WERI-Rb-1 (cell line): ENCODE measurements at regions not wholly inside any gene's neighbourhood (a gene's known extent, or its start where the extent isn't known, plus 50 kb on each side); places are given as distances from the start of the nearest gene placed in this dataset.

ENCODE experiments used
- DNase-seq: peaks from one replicate; pipeline ENCODE4 v3.0.0-alpha.2; 2020
- H3K27ac ChIP-seq: fragments of 250-450 bp; sonication (Bioruptor Pico); 2 replicates; pipeline ENCODE4 v1.5.1; 2020; ENCODE audit warnings: mild to moderate bottlenecking, moderate library complexity
- H3K27me3 ChIP-seq: fragments of 250-450 bp; sonication (Bioruptor Pico); 2 replicates; pipeline ENCODE4 v1.5.1; 2021; ENCODE audit warnings: mild to moderate bottlenecking, low read depth, moderate library complexity; ENCODE audit not compliant: insufficient read depth, severe bottlenecking
- H3K36me3 ChIP-seq: fragments of 250-450 bp; sonication (Bioruptor Pico); 2 replicates; pipeline ENCODE4 v1.5.1; 2020; ENCODE audit warnings: mild to moderate bottlenecking, moderate library complexity
- H3K4me3 ChIP-seq: 2 replicates; pipeline ENCODE4 v1.5.1; 2011; ENCODE audit warnings: low read depth, mild to moderate bottlenecking, control low read depth, low read length
- H3K9me3 ChIP-seq: fragments of 250-450 bp; sonication (Bioruptor Pico); 2 replicates; pipeline ENCODE4 v1.5.1; 2021; ENCODE audit warnings: mild to moderate bottlenecking, moderate library complexity; ENCODE audit not compliant: severe bottlenecking
- TF ChIP-seq, protein P1 (sequence below): IDR thresholded peaks from 2 replicates; pipeline ENCODE4 v1.5.1; 2011; ENCODE audit warnings: low read depth, mild to moderate bottlenecking, control low read depth, inconsistent platforms, low read length

DNA sequence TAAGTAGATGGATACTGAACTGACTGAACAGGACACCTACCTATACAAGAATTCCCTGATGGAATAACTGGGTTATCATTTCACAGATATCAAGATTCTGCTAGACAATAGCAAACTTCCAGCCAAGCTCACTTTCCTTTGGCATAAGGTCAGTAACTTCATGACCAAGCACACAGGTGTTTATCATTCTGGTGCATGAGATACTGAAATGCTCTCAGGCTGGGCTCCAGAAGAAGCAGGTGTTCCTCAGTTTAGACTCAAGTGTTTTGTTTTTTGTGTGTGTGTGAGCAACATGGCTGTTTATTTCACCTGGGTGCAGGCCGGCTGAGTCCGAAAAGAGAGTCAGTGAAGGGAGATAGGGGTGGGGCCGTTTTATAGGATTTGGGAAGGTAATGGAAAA lies 201.5 kb upstream of the SPOCK3 start:
- Histone ChIP-seq H3K27me3 (no peaks in the 10 kb centered on the region), H3K4me3 (no peak overlapping the region), H3K9me3 (peaks cover 4% of the 10 kb centered on the region), H3K27ac (no peak overlapping the region), H3K36me3 (no peaks in the 10 kb centered on the region)
- TF ChIP-seq, protein P1, sequence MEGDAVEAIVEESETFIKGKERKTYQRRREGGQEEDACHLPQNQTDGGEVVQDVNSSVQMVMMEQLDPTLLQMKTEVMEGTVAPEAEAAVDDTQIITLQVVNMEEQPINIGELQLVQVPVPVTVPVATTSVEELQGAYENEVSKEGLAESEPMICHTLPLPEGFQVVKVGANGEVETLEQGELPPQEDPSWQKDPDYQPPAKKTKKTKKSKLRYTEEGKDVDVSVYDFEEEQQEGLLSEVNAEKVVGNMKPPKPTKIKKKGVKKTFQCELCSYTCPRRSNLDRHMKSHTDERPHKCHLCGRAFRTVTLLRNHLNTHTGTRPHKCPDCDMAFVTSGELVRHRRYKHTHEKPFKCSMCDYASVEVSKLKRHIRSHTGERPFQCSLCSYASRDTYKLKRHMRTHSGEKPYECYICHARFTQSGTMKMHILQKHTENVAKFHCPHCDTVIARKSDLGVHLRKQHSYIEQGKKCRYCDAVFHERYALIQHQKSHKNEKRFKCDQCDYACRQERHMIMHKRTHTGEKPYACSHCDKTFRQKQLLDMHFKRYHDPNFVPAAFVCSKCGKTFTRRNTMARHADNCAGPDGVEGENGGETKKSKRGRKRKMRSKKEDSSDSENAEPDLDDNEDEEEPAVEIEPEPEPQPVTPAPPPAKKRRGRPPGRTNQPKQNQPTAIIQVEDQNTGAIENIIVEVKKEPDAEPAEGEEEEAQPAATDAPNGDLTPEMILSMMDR: no peak
- no peak for DNase-seq

DNA sequence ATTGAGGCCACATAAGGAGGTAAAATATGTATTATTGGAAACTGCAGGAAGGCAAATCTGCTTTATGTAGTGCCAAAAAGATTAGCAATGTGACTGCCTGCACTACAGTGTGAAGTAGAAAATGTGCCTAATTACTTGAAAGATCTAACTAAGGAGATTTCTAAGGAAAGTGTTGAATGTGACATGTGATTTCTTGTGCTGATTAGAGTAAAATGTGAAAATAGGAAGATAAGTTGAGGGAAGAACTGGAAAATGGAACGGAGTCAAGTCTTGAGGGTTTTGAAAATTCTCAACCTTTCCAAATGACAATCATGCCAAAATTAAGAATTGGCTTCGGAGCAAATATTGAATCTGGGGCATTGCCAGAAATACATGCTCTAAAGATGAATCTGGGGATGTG lies 209.5 kb upstream of the SPOCK3 start:
- H3K4me3 ChIP-seq: no peak overlapping the region
- no peak for DNase-seq
- TF ChIP-seq, protein P1: no peak
- H3K36me3 ChIP-seq: no peaks in the 10 kb centered on the region
- no peaks in the 10 kb centered on the region for H3K27me3 ChIP-seq
- H3K9me3 ChIP-seq: no peaks in the 10 kb centered on the region
- peak overlapping the region; percentile 5; the same call in 1 of the 2 replicates for H3K27ac ChIP-seq

DNA sequence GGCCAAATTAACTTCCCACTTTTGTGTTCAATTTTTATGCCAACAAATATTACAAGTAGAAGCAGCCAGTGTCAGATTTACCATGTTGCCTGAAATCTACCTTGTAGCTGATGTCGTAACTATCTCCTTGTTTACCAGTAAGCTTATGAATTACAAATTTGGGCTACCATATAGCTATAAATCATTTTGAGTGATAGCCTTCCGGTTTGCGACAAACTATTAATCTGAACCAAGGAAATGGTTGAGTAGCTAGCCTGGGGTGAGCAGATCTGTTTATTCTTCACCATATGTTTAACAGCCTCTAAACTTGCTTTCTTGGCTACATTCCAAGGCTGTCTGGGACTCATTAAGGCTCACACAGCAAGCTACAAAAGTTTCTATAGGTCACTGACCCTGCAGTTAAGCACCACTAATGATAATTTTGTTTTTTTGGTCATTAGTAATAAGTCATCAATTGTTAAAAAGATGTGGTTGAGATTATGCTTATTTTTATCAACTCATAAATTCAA lies 218.7 kb upstream of the SPOCK3 start:
- H3K27ac ChIP-seq: no peak overlapping the region
- H3K36me3 ChIP-seq: no peaks in the 10 kb centered on the region
- DNase-seq: no peak
- no peaks in the 10 kb centered on the region for H3K9me3 ChIP-seq
- H3K27me3 ChIP-seq: no peaks in the 10 kb centered on the region
- TF ChIP-seq, protein P1: no peak
- no peak overlapping the region for H3K4me3 ChIP-seq

DNA sequence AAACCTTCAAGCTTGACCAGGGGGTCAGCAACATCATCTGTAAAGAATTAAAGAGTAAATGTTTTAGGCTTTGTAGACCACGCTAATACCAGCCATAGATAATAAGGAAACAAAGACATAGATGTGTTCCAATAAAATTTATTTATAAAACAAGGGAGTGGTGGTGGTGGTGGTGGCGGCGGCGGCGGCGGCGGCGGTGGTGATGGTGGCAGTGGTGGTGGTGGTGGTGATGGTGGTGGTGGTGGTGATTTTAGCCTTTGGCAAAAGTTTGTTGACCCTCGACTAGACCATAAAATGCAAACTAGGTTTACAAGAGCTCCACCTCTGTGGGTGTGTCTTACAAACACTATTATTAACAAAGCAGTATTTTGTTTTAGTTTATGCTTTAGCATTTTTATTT lies 222.3 kb upstream of the SPOCK3 start:
- TF ChIP-seq, protein P1: no peak
- no peaks in the 10 kb centered on the region for H3K27me3 ChIP-seq
- H3K27ac ChIP-seq: no peak overlapping the region
- no peaks in the 10 kb centered on the region for H3K9me3 ChIP-seq
- no peak overlapping the region for H3K4me3 ChIP-seq
- DNase-seq: no peak
- no peaks in the 10 kb centered on the region for H3K36me3 ChIP-seq

DNA sequence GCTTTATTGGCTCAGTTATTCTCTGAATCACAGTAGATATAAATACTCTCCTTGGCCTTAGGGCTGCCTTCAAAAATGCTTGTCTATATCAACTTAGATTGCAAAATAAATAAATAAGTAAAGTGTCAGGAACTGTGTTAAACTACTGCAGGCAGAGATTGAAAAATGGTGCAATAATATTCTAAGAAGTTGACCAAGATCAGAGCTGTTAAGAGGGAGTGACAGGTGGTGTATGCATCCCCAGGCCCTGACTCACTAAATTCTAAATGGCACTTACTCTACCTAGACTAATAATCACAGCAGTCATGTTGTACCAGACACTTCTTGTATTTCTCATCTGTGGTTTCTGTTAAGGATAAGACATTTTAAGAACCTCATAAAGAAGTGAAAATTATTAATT lies 235.1 kb upstream of the SPOCK3 start:
- no peaks in the 10 kb centered on the region for H3K27me3 ChIP-seq
- no peak overlapping the region for H3K27ac ChIP-seq
- no peak overlapping the region for H3K4me3 ChIP-seq
- TF ChIP-seq, protein P1: no peak
- H3K9me3 ChIP-seq: no peaks in the 10 kb centered on the region
- DNase-seq: no peak
- H3K36me3 ChIP-seq: no peaks in the 10 kb centered on the region

DNA sequence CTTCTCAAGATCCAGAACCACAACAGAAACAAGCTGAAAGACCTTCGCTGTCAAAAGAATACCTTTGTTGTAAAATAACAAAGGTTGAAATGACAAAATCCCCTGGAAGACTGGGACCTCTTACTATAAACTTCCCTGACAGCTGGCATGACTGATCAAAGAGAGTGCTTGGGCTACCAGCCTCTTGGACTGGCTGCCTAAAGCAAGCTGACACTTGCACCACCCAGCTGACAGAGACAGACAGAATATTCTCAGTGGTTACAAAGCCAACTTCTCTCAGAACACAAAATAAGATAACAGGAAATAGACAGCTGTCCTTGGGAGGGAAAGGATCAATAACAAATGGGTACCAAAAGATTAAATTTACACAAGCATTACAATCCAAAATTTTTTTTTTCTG lies 241.7 kb upstream of the SPOCK3 start:
- Histone ChIP-seq H3K4me3 (no peak overlapping the region), H3K27me3 (no peaks in the 10 kb centered on the region), H3K36me3 (no peaks in the 10 kb centered on the region), H3K9me3 (no peaks in the 10 kb centered on the region), H3K27ac (no peak overlapping the region)
- TF ChIP-seq, protein P1: no peak
- no peak for DNase-seq
